HG02884 (cell line): ENCODE measurements at regions not wholly inside any gene's neighbourhood (a gene's known extent, or its start where the extent isn't known, plus 50 kb on each side); places are given as distances from the start of the nearest gene placed in this dataset.
"Not testable (repeated sequence)": the region's sequence is repeated elsewhere in the genome, so short reads cannot be mapped to it uniquely, and the experiment has no call there.

ENCODE experiments used
- ATAC-seq: cut with Tn5 transposase; IDR thresholded peaks from one replicate; pipeline ENCODE4 v1.9.1; 2021; ENCODE audit warnings: mild to moderate bottlenecking, moderate library complexity; ENCODE audit not compliant: unreplicated experiment

- not testable (repeated sequence) for ATAC-seq
Measured at GRCh38 chr5:34261020-34261419, 218.0 kb upstream of the C1QTNF3 start.

- not testable (repeated sequence) for ATAC-seq
Measured at GRCh38 chr5:34266151-34266550, 223.1 kb upstream of the C1QTNF3 start.

- not testable (repeated sequence) for ATAC-seq
Measured at GRCh38 chr5:34296759-34297158, 253.7 kb upstream of the C1QTNF3 start.

GRCh38 chr5:34329201-34329600 lies 286.2 kb upstream of the C1QTNF3 start:
- not testable (repeated sequence) for ATAC-seq

- not testable (repeated sequence) for ATAC-seq
Measured at GRCh38 chr5:34329611-34330108, 286.6 kb upstream of the C1QTNF3 start.

GRCh38 chr5:34331928-34332454 lies 289.0 kb upstream of the C1QTNF3 start:
- ATAC-seq: not testable (repeated sequence)

GRCh38 chr5:34339408-34340001 lies 296.5 kb upstream of the C1QTNF3 start:
- not testable (repeated sequence) for ATAC-seq

GRCh38 chr5:34354440-34354839 lies 301.7 kb upstream of the RAI14 start:
- ATAC-seq: not testable (repeated sequence)

GRCh38 chr5:34371417-34371816 lies 284.7 kb upstream of the RAI14 start:
- ATAC-seq: not testable (repeated sequence)

DNA sequence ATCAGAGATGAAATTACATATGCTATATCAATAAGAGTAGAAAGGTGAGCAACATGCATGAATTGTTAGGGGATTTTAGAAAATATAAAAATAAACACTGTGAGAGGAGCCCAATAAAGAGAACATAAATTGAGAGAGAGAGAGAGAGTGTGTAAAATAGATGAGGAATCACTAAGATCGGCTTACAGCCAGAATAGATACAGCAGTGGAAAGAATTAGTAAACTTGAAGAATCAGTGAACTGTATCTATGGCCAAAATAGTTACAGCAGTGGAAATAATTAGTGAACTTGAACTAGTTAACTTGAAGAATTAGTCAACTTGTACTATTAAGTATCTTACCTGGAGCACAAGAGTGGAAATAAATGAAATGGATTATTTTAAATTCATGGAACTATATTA lies 284.3 kb upstream of the RAI14 start:
- not testable (repeated sequence) for ATAC-seq

- ATAC-seq: not testable (repeated sequence)
Measured at GRCh38 chr5:34372739-34373138, 283.4 kb upstream of the RAI14 start.

DNA sequence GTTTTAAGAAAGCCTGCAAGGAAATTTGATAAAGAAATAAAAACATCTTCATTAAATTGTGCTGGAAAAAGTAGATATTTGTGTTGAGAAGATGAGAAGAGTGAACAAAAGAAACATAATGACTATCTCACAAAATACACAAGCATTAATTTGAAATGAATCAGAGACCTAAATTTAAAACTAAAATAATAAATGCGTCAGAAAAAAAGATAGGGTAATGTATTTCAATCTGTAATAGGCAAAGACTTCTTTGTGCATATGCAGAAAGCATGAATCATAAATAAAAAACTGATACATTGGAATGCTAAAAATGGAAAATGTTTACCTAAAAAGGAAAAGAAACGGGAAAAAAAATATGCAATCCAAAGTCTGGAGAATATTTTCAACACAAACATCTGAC lies 278.5 kb upstream of the RAI14 start:
- ATAC-seq: not testable (repeated sequence)

DNA sequence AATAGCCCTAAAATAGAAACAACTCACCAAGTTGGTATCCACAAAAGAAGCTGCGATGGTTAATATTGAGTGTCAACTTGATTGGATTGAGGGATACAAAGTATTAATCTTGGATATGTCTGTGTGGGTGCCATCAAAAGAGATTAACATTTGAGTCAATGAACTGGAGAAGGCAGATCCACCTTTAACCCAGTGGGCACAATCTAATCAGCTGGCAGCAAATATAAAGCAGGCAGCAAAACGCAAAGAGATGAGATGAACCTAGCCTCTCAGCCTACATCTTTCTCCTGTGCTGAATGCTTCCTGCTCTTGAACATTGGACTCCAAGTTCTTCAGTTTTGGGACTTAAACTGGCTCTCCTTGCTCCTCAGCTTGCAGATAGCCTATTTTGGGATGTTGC lies 277.6 kb upstream of the RAI14 start:
- not testable (repeated sequence) for ATAC-seq

- not testable (repeated sequence) for ATAC-seq
Measured at GRCh38 chr5:34388754-34389153, 267.4 kb upstream of the RAI14 start.

GRCh38 chr5:34409373-34409772 lies 246.8 kb upstream of the RAI14 start:
- ATAC-seq: no peak

GRCh38 chr5:34410411-34411139 lies 245.6 kb upstream of the RAI14 start:
- no peak for ATAC-seq

DNA sequence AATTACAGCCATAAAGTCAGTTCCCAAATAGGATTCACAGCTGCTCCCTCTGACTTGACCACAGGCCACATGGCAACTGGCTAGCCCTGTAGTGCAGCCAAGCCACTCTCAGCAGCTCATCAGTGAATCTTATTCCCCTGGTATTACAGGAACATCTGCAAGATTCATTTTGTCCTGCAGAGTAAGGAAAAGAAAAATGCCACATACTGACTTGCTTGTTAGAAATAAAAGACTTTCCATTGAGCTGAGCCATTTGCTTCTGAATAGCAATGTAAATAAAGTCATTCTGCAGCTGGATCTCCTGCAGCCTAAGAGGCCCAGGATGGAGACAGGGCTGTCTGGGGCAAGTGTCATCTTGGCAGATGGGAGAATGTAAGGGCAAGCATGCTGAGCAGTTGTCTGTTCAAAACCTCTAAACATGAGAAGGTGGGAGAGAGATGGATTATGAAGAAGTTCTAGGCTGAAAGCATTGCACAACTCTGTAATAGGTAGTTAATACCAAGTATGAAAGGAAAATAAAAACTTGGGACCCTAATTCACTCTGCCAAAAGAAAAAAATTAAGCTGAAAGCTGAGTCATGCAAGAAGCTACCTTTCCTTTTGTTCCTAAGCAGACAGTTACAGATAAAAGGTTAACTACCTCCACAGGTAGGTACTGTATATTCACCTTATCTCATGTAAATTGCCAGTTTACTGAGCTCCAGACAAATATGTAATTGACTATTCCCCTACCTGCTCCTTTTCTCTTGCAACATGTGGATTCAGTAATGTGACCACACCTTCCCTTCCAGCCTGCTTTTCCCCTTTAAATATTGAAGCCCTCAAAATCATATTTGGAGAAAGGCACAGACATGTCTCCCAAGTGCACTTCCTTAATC lies 244.4 kb upstream of the RAI14 start:
- no peak for ATAC-seq

DNA sequence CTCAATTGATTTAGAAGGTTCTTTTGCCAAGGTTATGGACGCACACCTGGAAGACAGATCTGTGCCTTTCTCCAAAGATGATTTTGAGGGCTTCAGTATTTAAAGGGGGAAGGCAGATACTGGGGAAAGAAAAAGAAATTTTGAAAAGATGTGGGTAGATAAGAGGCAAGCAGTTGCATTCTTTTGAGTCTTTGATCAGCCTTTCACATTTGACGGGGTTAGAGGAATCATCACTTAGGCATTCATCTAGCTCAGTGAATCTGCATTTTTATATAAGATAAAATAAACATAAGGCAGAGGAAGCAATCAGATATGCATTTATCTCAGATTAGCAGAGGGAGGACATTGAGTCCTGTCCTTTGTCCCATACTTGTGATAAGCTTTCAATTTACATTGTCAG lies 243.4 kb upstream of the RAI14 start:
- no peak for ATAC-seq

GRCh38 chr5:34415559-34416198 lies 240.4 kb upstream of the RAI14 start:
- ATAC-seq: no peak

DNA sequence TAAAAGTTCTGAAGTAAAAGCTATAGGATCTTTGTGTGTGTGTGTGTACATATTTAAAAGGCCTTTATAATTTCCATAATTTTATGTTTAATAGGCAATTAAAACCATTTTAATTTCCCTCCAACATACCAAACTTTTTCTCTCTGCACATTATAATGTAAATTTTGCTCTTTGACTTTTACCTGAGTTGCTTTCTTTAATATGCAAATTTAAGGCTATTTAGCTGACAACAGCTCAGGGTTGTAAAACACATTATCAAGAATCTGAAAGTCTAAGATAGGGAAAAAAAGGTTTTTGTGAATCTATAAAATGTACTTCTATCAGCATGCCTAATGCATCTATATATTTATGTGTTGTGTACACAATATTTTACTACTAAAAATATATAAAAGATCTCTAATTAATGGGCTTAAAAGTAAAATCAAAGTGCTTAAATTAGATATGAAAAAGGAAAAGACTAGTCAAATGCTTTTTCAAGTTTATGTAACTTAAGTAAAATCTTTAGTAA lies 239.6 kb upstream of the RAI14 start:
- ATAC-seq: no peak
